Activated B cell treated with CpG ODN at 0.5 μM for 24 hours (primary cell): ENCODE measurements at regions not wholly inside any gene's neighbourhood (a gene's known extent, or its start where the extent isn't known, plus 50 kb on each side); places are given as distances from the start of the nearest gene placed in this dataset.

ENCODE experiments used
- ATAC-seq: fragments of 200-7000 bp; cut with Tn5 transposase; one replicate; pipeline ENCODE4 v1.10.0; 2021; ENCODE audit warnings: low read depth, mild to moderate bottlenecking, moderate library complexity
- CTCF ChIA-PET: fragments of 350-600 bp; sonication (Branson Sonifier 250); formaldehyde crosslinking; loops from one replicate; lab custom pipeline; 2021; ENCODE audit warnings: antibody characterized with exemption; lab: Charles Lee
- POLR2A ChIA-PET: fragments of 350-600 bp; sonication (Branson Sonifier 250); formaldehyde crosslinking; loops from one replicate; lab custom pipeline; 2021; ENCODE audit warnings: antibody characterized with exemption; lab: Charles Lee
- DNase-seq: peaks from one replicate; pipeline ENCODE4 v3.0.0; 2022
- H3K27ac Mint-ChIP-seq: one replicate; pipeline ENCODE4 v1.8.0; 2020; ENCODE audit warnings: mixed read lengths
- H3K27me3 Mint-ChIP-seq: one replicate; pipeline ENCODE4 v1.8.0; 2021; ENCODE audit warnings: mixed read lengths
- H3K36me3 Mint-ChIP-seq: one replicate; pipeline ENCODE4 v1.8.0; 2021; ENCODE audit warnings: low read depth, mixed read lengths
- H3K4me1 Mint-ChIP-seq: one replicate; pipeline ENCODE4 v1.8.0; 2021; ENCODE audit warnings: mixed read lengths
- H3K4me3 Mint-ChIP-seq: one replicate; pipeline ENCODE4 v1.8.0; 2020; ENCODE audit warnings: mild to moderate bottlenecking, mixed read lengths
- H3K9me3 Mint-ChIP-seq: one replicate; pipeline ENCODE4 v1.8.0; 2020; ENCODE audit warnings: mixed read lengths
- CTCF ChIP-seq: fragments of 200-600 bp; IDR thresholded peaks from one replicate; pipeline ENCODE4 v1.8.0; 2022; ENCODE audit warnings: antibody characterized with exemption, mild to moderate bottlenecking
- intact Hi-C: fragments of 100-400 bp; cut with micrococcal nuclease; formaldehyde crosslinking; loops from one replicate; pipeline ENCODE4 v1.15.1; 2024

DNA sequence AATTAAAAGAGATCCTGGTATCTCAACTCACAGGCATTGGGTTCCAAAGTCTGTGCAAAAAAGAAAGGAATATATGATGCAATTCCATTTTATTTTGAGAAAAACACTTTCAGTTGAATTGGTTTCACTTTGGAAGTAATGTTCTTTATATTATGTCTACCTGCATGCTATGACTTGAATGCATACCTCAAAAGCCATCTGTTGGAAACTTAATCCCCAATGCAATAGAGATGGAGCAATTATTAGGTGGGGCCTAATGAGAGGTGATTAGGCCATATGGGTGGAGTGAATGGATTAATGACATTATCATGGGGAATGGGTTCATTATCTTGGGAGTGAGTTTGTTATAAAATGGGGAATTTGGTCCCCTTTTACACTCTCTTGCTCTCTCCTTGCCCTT is 293.3 kb downstream of the CSNK1G3 start:
- H3K36me3 Mint-ChIP-seq = no peaks in the 10 kb centered on the region
- ATAC-seq (no peak), DNase-seq (no peak)
- H3K27me3 Mint-ChIP-seq = no peaks in the 10 kb centered on the region
- TF ChIP-seq CTCF = no peak
- peaks cover 6% of the 10 kb centered on the region for H3K4me1 Mint-ChIP-seq
- ChIA-PET CTCF (no interaction called here), POLR2A (no interaction called here)
- H3K27ac Mint-ChIP-seq = no peak overlapping the region
- H3K9me3 Mint-ChIP-seq = no peaks in the 10 kb centered on the region
- intact Hi-C loops = no loop called here
- no peak overlapping the region for H3K4me3 Mint-ChIP-seq

GRCh38 chr5:123803359-123803758 is 291.4 kb downstream of the CSNK1G3 start:
- Mint-ChIP-seq H3K9me3 (no peaks in the 10 kb centered on the region), H3K27ac (no peak overlapping the region), H3K36me3 (no peaks in the 10 kb centered on the region), H3K4me1 (no peaks in the 10 kb centered on the region), H3K27me3 (no peaks in the 10 kb centered on the region), H3K4me3 (no peak overlapping the region)
- DNase-seq (no peak), ATAC-seq (no peak)
- intact Hi-C loops = no loop called here
- POLR2A ChIA-PET = no interaction called here
- CTCF ChIA-PET = interaction anchor here (0.9 kb wide), 1 partner anchor 10 kb away, joined by 3 read pairs; no protein-coding TSS in a partner anchor
- TF ChIP-seq CTCF = no peak

DNA sequence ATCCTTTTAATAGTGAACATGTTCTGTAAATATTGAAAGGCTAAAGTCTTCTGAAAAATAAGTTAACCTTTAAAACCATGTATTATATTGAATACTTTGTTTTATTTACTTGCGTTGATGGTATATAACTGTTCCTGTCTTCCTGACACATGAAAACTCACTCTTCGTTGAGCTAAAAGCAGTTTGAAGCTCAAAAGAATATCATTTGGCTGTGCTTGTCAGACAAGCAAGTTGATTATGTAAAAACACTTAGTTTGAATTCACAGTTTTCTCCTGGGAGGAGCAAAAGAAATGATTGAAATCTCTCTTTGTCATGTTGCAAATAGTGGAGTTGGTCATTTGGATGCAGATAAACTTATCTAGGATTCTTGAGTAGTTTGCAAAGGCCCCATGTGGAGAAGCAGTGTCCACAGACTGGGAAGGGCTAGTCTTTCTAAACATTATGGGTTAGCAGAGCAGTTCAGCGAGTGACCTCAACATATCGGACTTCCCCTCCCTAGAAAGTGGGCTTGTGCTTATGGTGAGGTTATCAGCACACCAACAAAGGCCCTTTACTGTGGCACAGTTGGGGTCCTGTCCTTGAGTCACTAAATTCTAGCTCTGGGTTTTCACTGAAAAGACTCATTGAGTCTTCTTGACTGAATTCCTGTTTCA is 290.4 kb downstream of the CSNK1G3 start:
- ChIA-PET CTCF (interaction anchor here (0.9 kb wide), 1 partner anchor 11 kb away, joined by 3 read pairs; no protein-coding TSS in a partner anchor), POLR2A (no interaction called here)
- ATAC-seq (no peak), DNase-seq (no peak)
- intact Hi-C loops = no loop called here
- TF ChIP-seq CTCF = no peak
- Mint-ChIP-seq H3K36me3 (no peaks in the 10 kb centered on the region), H3K27ac (no peak overlapping the region), H3K4me3 (no peak overlapping the region), H3K27me3 (no peaks in the 10 kb centered on the region), H3K4me1 (no peaks in the 10 kb centered on the region), H3K9me3 (no peaks in the 10 kb centered on the region)

DNA sequence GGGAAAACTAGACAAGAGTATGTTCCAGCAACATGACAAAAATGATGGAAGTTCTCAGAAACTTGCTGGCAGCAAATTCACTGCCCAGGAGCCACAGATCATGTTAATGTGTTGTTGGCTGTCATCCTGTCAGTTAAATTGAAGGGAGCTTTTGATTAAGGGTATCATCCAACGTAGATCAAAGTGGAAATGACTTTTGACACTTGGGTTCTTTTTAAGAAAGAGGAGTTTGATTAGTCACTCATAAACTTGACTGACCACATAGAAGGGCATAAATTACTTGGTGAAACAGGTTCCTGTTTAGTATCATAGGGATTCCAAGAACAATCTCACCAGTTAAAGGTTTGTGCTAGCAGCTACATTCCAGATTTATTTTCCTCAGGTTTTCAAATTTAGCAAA is 288.7 kb downstream of the CSNK1G3 start:
- Mint-ChIP-seq H3K36me3 (no peaks in the 10 kb centered on the region), H3K4me3 (no peak overlapping the region), H3K4me1 (no peaks in the 10 kb centered on the region), H3K9me3 (no peaks in the 10 kb centered on the region), H3K27ac (no peak overlapping the region), H3K27me3 (no peaks in the 10 kb centered on the region)
- ATAC-seq = no peak
- CTCF ChIA-PET = no interaction called here
- POLR2A ChIA-PET = no interaction called here
- TF ChIP-seq CTCF = no peak
- DNase-seq = no peak
- intact Hi-C loops = no loop called here

GRCh38 chr5:123795688-123796087 is 283.7 kb downstream of the CSNK1G3 start:
- ATAC-seq (no peak), DNase-seq (no peak)
- TF ChIP-seq CTCF = no peak
- no peaks in the 10 kb centered on the region for H3K36me3 Mint-ChIP-seq
- H3K27ac Mint-ChIP-seq = no peak overlapping the region
- POLR2A ChIA-PET = no interaction called here
- no peaks in the 10 kb centered on the region for H3K4me1 Mint-ChIP-seq
- no peak overlapping the region for H3K4me3 Mint-ChIP-seq
- H3K9me3 Mint-ChIP-seq = no peaks in the 10 kb centered on the region
- intact Hi-C loops = no loop called here
- CTCF ChIA-PET = no interaction called here
- H3K27me3 Mint-ChIP-seq = peaks cover 2% of the 10 kb centered on the region
